ENCODE measurements at regions not wholly inside any gene's neighbourhood (a gene's known extent, or its start where the extent isn't known, plus 50 kb on each side); places are given as distances from the start of the nearest gene placed in this dataset.

- no peak for DNase-seq (ENCODE audit: low read depth)
Measured at GRCh38 chr14:101480747-101481530, 80.4 kb upstream of the DIO3 start.

- no peak for DNase-seq (ENCODE audit: low read depth)
Measured at GRCh38 chr14:101481557-101481956, 79.7 kb upstream of the DIO3 start.

- DNase-seq (ENCODE audit: low read depth), result no peak
Measured at GRCh38 chr14:101482066-101482465, 79.2 kb upstream of the DIO3 start.

GRCh38 chr14:101483829-101484228 is 77.5 kb upstream of the DIO3 start:
- no peak for DNase-seq (ENCODE audit: low read depth)

- DNase-seq (ENCODE audit: low read depth), result no peak
Measured at GRCh38 chr14:101489092-101489760, 72.1 kb upstream of the DIO3 start.

- DNase-seq (ENCODE audit: low read depth), result no peak
Measured at GRCh38 chr14:101490771-101491170, 70.5 kb upstream of the DIO3 start.

- DNase-seq (ENCODE audit: low read depth), result no peak
Measured at GRCh38 chr14:101491841-101492240, 69.5 kb upstream of the DIO3 start.

- no peak for DNase-seq (ENCODE audit: low read depth)
Measured at GRCh38 chr14:101492716-101493115, 68.6 kb upstream of the DIO3 start.

GRCh38 chr14:101494826-101495225 is 66.5 kb upstream of the DIO3 start:
- no peak for DNase-seq (ENCODE audit: low read depth)

- DNase-seq (ENCODE audit: low read depth), result no peak
Measured at GRCh38 chr14:101495284-101495683, 66.0 kb upstream of the DIO3 start.

- DNase-seq (ENCODE audit: low read depth), result no peak
Measured at GRCh38 chr14:101495827-101496775, 65.2 kb upstream of the DIO3 start.

- DNase-seq (ENCODE audit: low read depth), result no peak
Measured at GRCh38 chr14:101496776-101497683, 64.3 kb upstream of the DIO3 start.

- no peak for DNase-seq (ENCODE audit: low read depth)
Measured at GRCh38 chr14:101497684-101498525, 63.4 kb upstream of the DIO3 start.

- DNase-seq (ENCODE audit: low read depth), result no peak
Measured at GRCh38 chr14:101498526-101498860, 62.8 kb upstream of the DIO3 start.

GRCh38 chr14:101499080-101499479 is 62.2 kb upstream of the DIO3 start:
- no peak for DNase-seq (ENCODE audit: low read depth)

GRCh38 chr14:101499513-101499912 is 61.8 kb upstream of the DIO3 start:
- DNase-seq (ENCODE audit: low read depth), result no peak

- DNase-seq (ENCODE audit: low read depth), result no peak
Measured at GRCh38 chr14:101500061-101500460, 61.2 kb upstream of the DIO3 start.

- no peak for DNase-seq (ENCODE audit: low read depth)
Measured at GRCh38 chr14:101500681-101501080, 60.6 kb upstream of the DIO3 start.

- DNase-seq (ENCODE audit: low read depth), result no peak
Measured at GRCh38 chr14:101501341-101501740, 60.0 kb upstream of the DIO3 start.

GRCh38 chr14:101501858-101502615 is 59.3 kb upstream of the DIO3 start:
- no peak for DNase-seq (ENCODE audit: low read depth)
